HAP-1 (cell line): ENCODE measurements at regions not wholly inside any gene's neighbourhood (a gene's known extent, or its start where the extent isn't known, plus 50 kb on each side); places are given as distances from the start of the nearest gene placed in this dataset.

Experiments used
- DNase-seq, 2 experiments: peaks; one replicate each; pipeline ENCODE4 v3.0.0-alpha.2; 2016 to 2020; ENCODE audit warnings: low spot score in 2 of 2
- H3K27me3 ChIP-seq: fragments of 250-450 bp; sonication (Bioruptor Pico); 2 replicates; pipeline ENCODE4 v1.5.1; 2020; ENCODE audit warnings: low read depth, mild to moderate bottlenecking, moderate library complexity
- H3K36me3 ChIP-seq: fragments of 250-450 bp; sonication (Bioruptor Pico); replicated peaks from 2 replicates; pipeline ENCODE4 v1.5.1; 2020; ENCODE audit warnings: mild to moderate bottlenecking
- H3K4me1 ChIP-seq: fragments of 250-450 bp; sonication (Bioruptor Pico); 2 replicates; pipeline ENCODE4 v1.5.1; 2020; ENCODE audit warnings: mild to moderate bottlenecking
- H3K4me3 ChIP-seq: fragments of 250-450 bp; sonication (Bioruptor Pico); 2 replicates; pipeline ENCODE4 v1.5.1; 2020; ENCODE audit warnings: mild to moderate bottlenecking, moderate library complexity
- H3K9me3 ChIP-seq: fragments of 250-450 bp; sonication (Bioruptor Pico); 2 replicates; pipeline ENCODE4 v1.5.1; 2020; ENCODE audit warnings: mild to moderate bottlenecking, moderate library complexity
- in situ Hi-C: fragments of 300-500 bp; cut with MboI; formaldehyde crosslinking; loops from 3 replicates; pipeline ENCODE4 v1.14.3; 2020; ENCODE audit warnings: low sequenced_read_pairs, inconsistent platforms, mixed read lengths

DNA sequence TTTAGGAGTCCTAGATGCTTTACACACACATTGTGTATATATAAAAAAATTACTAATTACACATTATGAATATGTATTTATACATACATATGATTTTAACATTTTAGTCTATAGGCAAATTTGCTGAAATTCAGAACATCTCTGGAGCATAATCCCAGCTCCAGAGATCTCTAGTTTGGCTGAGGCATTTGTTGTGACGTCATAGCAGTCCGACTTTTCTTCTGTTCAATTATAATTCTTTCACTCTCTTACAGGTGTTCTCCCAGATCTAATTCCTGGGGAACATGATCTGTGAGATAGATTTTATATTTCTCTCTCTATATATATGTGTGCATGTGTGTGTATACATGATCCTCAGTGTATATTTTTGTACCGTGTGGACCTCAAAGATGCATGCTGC is 1876.2 kb downstream of the EFNA5 start:
- H3K4me1 ChIP-seq, result no peaks in the 10 kb centered on the region
- no peaks in the 10 kb centered on the region for H3K27me3 ChIP-seq
- H3K9me3 ChIP-seq, result 0 out of 2 replicates have a peak, but pooled peaks cover 3% of the 10 kb centered on the region
- DNase-seq, result no peak
- H3K4me3 ChIP-seq, result no peak overlapping the region
- no peaks in the 10 kb centered on the region for H3K36me3 ChIP-seq
- in situ Hi-C loops, result no loop called here

DNA sequence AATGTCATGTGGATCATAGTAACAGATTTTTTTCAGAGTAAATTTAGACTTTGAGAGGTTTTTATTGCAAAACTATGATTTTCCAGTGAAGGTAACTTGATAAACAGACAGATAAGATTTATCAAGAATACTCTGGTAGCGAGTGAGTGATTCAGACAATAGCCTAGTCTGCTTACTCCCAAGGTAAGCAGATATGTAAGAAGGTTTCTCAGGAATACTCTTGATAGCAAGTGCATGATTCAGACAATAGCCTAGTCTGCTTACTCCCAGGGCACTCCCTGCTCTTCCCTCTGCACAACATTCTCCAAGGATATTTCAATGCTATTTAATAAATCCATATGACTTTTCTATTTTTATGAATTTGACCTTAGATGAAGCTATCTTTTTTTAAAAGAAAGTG is 1881.5 kb downstream of the EFNA5 start:
- H3K4me3 ChIP-seq, result no peak overlapping the region
- no peaks in the 10 kb centered on the region for H3K36me3 ChIP-seq
- no peaks in the 10 kb centered on the region for H3K4me1 ChIP-seq
- no peaks in the 10 kb centered on the region for H3K27me3 ChIP-seq
- no peaks in the 10 kb centered on the region for H3K9me3 ChIP-seq
- no peak for DNase-seq
- in situ Hi-C loops, result no loop called here

DNA sequence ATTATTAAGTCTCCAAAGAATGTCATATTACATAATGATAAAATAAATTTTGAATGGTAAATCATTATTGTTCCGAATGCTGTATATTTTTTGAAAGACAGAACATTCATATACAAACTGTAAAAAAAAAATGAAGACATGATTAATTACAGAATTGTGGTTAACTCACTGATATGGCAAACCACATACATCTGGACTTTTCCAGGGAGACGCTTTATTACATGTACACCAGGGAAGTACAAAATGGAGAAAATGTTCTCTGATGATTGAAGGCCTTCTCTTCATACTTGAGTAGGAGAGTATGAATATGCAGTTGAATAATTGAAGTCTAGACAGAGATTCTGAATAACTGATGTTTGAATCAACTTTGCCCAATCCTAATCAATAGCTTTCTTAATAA is 1886.9 kb downstream of the EFNA5 start:
- in situ Hi-C loops, result no loop called here
- H3K27me3 ChIP-seq, result no peaks in the 10 kb centered on the region
- no peak overlapping the region for H3K4me3 ChIP-seq
- no peaks in the 10 kb centered on the region for H3K36me3 ChIP-seq
- no peaks in the 10 kb centered on the region for H3K9me3 ChIP-seq
- H3K4me1 ChIP-seq, result no peaks in the 10 kb centered on the region
- DNase-seq, result no peak

DNA sequence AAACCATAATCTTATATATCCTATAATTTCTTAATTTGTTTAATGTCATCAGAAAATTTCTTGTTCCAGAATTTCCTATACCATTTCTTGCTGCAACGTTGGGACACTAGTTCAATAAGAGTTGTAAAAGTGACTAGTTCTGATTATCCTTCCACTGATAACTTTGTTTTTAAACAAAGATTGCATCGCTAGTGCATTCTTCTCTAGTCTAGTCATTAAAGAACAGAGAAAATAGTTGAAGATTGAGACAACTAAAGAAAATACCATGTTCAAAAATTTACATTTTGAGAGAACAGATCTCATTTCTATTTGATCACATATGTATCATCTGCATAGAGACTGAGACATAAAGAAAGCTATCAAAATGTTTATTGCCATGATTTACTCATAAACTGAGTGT is 1888.2 kb downstream of the EFNA5 start:
- DNase-seq, result no peak
- H3K4me1 ChIP-seq, result no peaks in the 10 kb centered on the region
- no peaks in the 10 kb centered on the region for H3K27me3 ChIP-seq
- in situ Hi-C loops, result no loop called here
- H3K9me3 ChIP-seq, result no peaks in the 10 kb centered on the region
- H3K4me3 ChIP-seq, result no peak overlapping the region
- H3K36me3 ChIP-seq, result no peaks in the 10 kb centered on the region

DNA sequence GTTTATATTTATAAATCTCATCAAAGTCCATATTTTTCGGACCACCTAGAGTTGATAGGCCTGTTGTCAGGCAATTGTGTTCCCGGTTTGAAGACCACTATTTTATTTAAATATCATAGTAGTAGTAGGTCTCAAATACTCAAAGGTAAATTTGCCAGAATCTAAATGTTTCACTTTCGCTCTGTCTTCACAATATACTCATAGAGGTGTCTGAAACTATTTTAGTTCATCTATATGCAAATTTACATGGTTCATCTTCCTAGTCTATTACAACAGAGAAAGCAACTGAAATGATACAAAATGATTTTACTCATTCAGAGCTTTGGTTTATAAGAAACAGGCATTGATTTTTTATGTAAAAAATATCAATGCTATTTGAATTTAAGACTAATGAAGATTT is 1897.5 kb downstream of the EFNA5 start:
- no peaks in the 10 kb centered on the region for H3K27me3 ChIP-seq
- DNase-seq, result no peak
- no peaks in the 10 kb centered on the region for H3K36me3 ChIP-seq
- no peaks in the 10 kb centered on the region for H3K4me1 ChIP-seq
- H3K4me3 ChIP-seq, result no peak overlapping the region
- in situ Hi-C loops, result no loop called here
- H3K9me3 ChIP-seq, result no peaks in the 10 kb centered on the region

DNA sequence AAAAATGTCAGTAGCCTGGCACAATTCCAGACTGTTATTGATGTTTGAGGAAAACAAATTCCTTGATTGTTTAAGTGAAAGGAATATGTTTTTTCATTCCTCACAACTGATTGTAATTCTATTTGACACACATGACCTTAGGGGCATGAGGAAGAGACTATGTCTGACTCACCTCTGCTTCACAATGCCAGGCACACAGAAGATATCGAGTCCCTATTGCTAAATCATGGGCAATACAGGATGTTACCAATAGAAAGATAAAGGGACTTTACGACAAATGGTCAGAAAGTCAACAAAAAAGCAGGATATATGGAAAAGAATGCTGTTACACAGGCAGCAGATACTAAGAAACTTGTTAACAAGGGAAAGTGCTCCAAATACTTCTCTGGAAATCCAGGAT is 1903.5 kb downstream of the EFNA5 start:
- in situ Hi-C loops, result no loop called here
- Histone ChIP-seq H3K36me3 (no peaks in the 10 kb centered on the region), H3K4me1 (peaks cover 7% of the 10 kb centered on the region; the same call in 1 of the 2 replicates)

DNA sequence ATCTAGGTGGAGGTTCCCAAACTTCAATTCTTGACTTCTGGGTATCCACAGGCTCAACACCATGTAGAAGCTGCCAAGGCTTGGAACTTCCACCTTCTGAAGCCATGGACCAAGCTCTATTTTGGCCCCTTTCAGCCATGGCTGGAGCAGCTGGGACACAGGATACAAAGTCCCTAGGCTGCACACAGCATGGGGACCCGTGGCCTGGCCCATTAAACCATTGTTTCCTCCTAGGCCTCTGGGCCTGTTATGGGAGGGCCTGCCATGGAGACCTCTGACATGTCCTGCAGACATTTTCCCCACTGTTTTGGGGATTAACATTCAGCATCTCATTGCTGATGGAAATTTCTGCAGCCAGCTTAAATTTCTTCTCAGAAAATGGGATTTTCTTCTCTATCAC is 1908.0 kb downstream of the EFNA5 start:
- Histone ChIP-seq H3K27me3 (no peaks in the 10 kb centered on the region), H3K4me3 (no peak overlapping the region), H3K36me3 (no peaks in the 10 kb centered on the region), H3K4me1 (peaks cover 7% of the 10 kb centered on the region; the same call in 1 of the 2 replicates), H3K9me3 (0 out of 2 replicates have a peak, but pooled peaks cover 6% of the 10 kb centered on the region)
- in situ Hi-C loops, result no loop called here
- DNase-seq, result no peak

More for the DNA sequence above, 1903.5 kb downstream of the EFNA5 start:
- Histone ChIP-seq H3K9me3 (0 out of 2 replicates have a peak, but pooled peaks cover 3% of the 10 kb centered on the region), H3K4me3 (no peak overlapping the region), H3K27me3 (no peaks in the 10 kb centered on the region)
- no peak for DNase-seq

DNA sequence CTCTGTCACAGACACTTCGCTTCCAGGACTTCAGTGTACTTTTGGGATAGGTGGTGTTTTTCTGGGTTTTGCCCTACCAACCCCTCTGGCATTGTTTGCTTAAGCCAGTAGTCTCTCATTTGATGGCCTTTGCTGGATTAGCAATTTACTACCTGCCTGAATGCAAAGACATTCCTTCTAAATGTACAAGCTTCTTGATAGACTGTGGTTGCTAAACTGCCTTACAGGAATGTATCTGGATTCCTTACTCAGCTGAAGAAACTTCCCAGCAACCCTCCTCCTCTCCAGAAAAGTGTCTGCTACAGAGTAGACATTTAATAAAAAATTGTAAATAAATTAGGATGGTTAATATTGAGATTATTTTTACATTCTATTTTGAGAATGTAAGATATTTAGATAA is 1916.7 kb downstream of the EFNA5 start:
- H3K36me3 ChIP-seq, result no peaks in the 10 kb centered on the region
- no peak for DNase-seq
- H3K27me3 ChIP-seq, result no peaks in the 10 kb centered on the region
- 0 out of 2 replicates have a peak, but pooled peaks cover 3% of the 10 kb centered on the region for H3K9me3 ChIP-seq
- peaks cover 11% of the 10 kb centered on the region for H3K4me1 ChIP-seq
- no peak overlapping the region for H3K4me3 ChIP-seq
- in situ Hi-C loops, result no loop called here

DNA sequence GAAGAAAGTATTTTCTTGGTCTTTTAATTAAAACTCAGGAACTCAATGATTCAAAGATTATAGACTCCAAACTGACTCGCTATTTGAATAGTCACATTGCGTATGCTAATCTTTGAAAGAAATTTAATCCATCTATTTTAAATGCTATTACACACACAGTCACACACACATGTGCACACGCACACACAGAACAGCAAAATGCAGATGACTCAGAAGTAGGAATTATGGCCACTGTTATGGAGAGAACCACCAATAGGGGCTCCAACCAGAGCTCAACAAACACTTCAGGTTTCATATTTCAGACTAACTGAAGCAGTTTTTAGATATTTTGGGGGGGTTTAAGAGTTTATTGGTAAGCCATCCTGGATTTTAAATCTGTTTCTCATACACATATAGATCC is 1917.9 kb downstream of the EFNA5 start:
- DNase-seq, result peak in 1 of 2 experiments; percentile 10
- no peaks in the 10 kb centered on the region for H3K9me3 ChIP-seq
- H3K4me1 ChIP-seq, result peaks cover 11% of the 10 kb centered on the region
- H3K36me3 ChIP-seq, result no peaks in the 10 kb centered on the region
- in situ Hi-C loops, result no loop called here
- no peak overlapping the region for H3K4me3 ChIP-seq
- no peaks in the 10 kb centered on the region for H3K27me3 ChIP-seq

DNA sequence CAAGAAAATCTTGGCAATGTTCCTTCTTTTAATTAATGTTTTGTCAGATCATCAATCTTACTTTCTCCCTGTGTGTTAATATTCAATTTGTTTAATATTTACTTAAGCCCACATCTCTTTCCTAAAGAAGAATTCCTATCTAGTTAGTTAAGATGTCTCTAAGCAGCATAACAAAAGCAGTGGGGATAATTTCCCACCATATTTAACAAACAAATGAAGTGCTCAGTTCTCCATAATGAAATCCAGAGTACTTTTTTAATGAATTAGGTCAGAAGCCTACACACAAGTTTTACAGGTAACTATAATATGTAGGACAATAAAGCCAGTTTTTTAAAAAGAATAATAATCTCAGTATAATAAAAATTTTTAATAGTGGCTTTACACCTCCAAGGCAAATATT is 1918.8 kb downstream of the EFNA5 start:
- Histone ChIP-seq H3K9me3 (no peaks in the 10 kb centered on the region), H3K27me3 (no peaks in the 10 kb centered on the region), H3K36me3 (no peaks in the 10 kb centered on the region), H3K4me1 (peaks cover 11% of the 10 kb centered on the region), H3K4me3 (no peak overlapping the region)
- DNase-seq, result peak in 1 of 2 experiments; percentile 72
- in situ Hi-C loops, result no loop called here

DNA sequence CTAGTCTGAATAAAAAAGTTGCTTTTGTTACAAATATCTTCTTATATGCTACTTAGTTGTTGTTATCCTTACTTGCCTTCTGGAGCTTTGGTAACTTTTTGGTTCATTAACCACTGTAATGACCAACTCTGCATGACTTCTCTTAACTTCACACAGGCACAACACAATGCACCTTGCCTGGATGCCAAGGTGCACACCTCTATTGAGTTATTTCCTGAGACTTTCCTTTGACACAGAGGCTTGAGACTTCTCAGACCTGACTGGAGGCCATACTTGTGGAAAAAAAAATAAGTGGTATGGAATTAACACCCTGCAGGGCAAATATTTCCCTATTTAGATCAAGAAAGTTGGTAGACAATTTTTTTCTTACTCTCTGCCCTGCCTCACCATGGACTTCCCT is 1925.6 kb downstream of the EFNA5 start:
- H3K4me1 ChIP-seq, result peaks cover 4% of the 10 kb centered on the region; the same call in 1 of the 2 replicates
- in situ Hi-C loops, result no loop called here

DNA sequence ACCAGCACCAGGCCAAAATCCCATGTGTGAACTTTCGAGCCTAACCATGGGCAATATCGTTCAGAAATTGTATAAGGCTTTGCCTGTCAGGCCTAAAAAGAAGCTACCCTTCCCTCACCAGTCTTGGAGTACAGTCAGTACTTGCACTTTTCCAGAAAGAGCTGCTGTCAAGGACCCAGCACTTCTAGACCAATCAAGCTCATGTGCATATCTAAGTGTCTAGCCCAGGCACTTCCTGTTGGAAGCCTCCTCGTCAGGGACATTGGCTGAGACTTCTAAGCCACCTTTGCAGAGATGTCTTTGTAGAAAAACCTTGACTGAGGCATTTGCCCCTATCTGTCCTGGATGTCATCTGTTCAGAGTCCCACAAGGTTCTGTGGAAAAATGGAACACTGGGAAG is 1930.5 kb downstream of the EFNA5 start:
- in situ Hi-C loops, result no loop called here
- no peak overlapping the region for H3K4me3 ChIP-seq
- H3K9me3 ChIP-seq, result no peaks in the 10 kb centered on the region
- no peak for DNase-seq
- no peaks in the 10 kb centered on the region for H3K27me3 ChIP-seq
- no peaks in the 10 kb centered on the region for H3K36me3 ChIP-seq
- H3K4me1 ChIP-seq, result peaks cover 4% of the 10 kb centered on the region; the same call in 1 of the 2 replicates

More for the DNA sequence above, 1925.6 kb downstream of the EFNA5 start:
- no peak for DNase-seq
- no peak overlapping the region for H3K4me3 ChIP-seq
- no peaks in the 10 kb centered on the region for H3K36me3 ChIP-seq
- no peaks in the 10 kb centered on the region for H3K27me3 ChIP-seq
- H3K9me3 ChIP-seq, result no peaks in the 10 kb centered on the region

DNA sequence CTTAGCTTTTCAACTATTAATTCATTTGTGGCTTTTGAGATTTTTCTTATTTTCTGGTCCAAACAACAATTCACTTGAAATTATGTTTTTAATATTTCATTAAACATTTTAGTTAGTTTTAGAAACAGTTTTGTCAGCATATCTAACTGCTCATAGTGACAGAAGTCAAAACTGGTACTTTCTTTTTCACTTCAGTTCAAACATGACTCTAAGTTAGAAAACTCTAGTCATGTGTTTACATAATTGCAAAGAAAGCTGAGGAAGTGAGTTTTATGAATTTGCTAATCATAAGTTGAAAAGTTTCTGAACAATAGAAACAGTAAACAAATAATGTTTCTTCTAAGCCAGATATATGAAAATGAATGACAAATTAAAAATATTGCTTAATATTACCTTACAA is 1931.0 kb downstream of the EFNA5 start:
- no peak for DNase-seq
- no peaks in the 10 kb centered on the region for H3K27me3 ChIP-seq
- no peaks in the 10 kb centered on the region for H3K36me3 ChIP-seq
- peaks cover 4% of the 10 kb centered on the region; the same call in 1 of the 2 replicates for H3K4me1 ChIP-seq
- H3K9me3 ChIP-seq, result no peaks in the 10 kb centered on the region
- H3K4me3 ChIP-seq, result no peak overlapping the region
- in situ Hi-C loops, result no loop called here

DNA sequence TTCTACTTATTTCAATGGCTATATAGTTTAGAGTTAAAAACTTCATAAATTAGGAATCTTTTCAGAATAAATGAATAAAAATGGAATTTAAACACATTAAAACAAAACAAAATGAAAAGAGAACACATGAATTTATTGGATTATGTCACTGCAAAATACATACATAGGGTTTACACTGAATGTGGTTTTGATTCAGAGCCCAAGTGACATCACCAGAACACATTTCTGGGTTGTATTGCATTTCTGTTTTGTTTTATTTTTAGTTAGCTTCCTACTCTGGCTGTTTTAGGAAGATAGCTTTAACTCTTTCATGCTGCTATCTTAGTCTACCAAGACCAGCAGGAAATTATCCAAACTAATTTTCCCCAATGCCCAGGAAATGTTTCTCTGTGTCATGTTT is 1935.0 kb downstream of the EFNA5 start:
- Histone ChIP-seq H3K4me3 (no peak overlapping the region), H3K27me3 (no peaks in the 10 kb centered on the region), H3K9me3 (no peaks in the 10 kb centered on the region), H3K4me1 (no peaks in the 10 kb centered on the region), H3K36me3 (no peaks in the 10 kb centered on the region)
- in situ Hi-C loops, result no loop called here
- no peak for DNase-seq

DNA sequence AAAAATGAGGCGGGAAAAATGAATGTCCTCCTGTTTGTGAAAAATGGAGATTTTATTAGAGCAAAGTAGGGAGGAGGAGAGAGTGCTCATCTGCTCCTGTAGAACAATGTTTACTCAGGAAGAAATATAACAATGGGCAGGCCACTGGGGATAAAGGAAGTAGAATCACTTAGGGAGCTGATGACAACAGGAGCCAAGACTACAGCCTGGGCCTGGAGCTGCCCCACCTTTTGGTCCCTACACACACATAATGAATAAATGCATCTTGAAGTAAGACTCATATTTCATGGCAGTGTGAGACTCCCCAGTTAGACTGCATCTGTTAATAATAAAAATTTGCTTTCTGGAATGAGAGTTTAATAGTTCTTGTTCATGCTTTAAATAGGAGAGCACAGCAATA is 1939.8 kb downstream of the EFNA5 start:
- H3K27me3 ChIP-seq, result no peaks in the 10 kb centered on the region
- no peaks in the 10 kb centered on the region for H3K9me3 ChIP-seq
- no peak overlapping the region for H3K4me3 ChIP-seq
- no peaks in the 10 kb centered on the region for H3K4me1 ChIP-seq
- in situ Hi-C loops, result no loop called here
- no peaks in the 10 kb centered on the region for H3K36me3 ChIP-seq
- no peak for DNase-seq
